ENCODE measurements at regions not wholly inside any gene's neighbourhood (a gene's known extent, or its start where the extent isn't known, plus 50 kb on each side); places are given as distances from the start of the nearest gene placed in this dataset.

DNA sequence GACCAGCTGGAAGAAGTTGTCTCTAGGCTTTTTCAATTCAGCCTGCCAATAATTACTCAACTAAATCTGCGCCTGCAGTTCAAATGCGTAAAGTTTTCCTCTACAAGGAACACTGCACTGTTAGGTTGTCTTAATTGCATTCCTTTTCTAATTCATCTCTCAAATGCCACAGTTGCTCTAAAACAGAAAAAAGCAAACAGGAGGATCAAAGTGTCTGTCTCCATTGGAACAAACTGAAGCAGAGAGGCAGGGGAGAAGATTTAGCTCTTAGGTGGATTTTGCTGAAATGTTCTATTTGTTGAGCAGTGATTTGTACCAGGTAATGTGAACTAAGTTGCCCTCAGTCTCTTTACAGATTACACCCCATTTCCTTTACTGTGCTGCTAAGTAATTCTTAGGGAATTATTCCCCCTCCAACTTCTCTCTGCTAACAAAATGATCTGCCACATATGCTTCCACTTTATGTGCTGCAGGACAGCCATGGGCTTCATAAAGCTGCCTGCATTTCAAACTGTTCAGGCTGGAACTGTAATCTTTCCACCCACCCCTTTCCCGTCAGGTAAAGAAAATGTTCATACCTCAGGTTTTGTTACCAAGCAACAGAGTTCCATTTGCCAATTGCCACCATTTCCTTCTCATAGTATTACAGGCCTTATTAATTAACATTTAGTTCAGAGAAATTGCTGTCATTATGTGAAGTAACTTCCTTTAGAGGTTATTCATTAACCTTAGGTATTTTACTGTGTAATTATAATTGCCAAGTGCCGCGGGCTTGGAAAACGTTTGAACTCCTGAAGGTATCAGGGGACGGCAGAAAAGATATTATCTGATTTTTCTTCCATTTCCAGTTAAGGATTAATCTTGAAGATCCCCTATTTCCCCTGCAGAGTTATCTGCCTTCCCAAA, 149.3 kb downstream of the SPRY1 start:
- no peak for DNase-seq

DNA sequence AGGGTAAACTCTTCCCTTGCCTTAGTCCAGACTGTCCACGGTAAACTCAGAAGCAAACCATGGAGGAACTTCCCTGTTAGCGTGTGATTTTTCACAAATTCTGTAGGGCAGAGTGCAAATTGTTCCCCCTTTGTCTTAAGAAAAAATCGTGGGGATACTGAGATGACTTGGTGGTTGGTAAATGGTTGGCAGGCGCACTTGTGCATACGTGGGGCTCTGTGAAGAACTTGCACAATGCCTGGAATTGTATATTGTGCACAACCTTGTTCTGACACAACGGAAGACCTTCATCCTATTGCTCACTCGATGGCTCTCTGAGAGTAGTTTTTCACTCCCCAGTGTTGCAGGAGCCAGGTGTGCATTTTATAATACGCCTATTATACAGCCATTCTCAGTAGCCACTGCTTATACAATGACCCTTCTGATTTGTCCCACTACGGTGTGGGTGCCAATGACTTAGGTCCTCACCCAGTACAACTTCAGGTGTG, 150.0 kb downstream of the SPRY1 start:
- DNase-seq = no peak

DNA sequence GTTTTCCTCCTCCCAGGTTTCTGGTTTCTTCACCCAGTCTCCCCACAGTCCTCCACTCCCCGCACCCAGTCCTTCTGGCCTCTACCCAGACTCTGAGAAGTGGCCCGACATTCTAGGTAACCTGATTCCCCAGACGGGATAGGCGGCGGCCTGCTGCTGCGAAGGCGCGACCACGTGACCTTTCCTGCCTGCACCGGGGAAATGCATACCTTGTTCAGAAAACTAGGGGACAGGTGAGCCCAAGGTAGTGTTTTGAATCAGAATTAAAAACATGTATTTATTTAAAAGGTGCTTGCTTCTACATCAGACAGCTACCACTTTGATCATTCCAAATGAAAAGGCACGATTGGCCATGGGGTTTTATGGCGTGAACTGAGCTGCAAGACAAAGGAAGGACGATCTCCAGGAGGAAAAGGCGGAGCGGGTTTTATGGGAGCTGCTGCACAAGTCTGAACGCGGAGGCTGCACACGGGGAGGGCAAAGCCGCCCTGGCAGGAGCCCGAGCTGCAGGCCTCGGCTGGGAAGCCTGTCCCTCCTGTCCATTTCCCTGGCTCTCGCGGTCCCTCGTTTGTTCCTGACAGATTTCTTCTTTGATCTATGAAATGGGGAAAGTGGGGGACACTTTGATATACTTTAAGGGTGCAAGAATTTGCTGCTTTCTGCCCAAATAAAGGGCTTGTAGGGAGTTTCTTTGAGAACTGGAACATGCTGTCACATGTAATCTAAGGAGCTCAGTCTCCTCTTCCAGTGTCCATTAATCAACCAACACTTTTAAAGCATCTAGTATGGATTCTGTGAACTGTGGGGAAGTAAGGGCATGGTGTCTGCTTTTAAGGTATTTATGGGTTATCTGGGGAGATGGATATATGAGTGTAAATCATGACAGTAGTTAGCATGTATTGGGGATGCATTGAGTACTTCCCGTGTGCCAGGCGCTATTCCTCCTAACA, 150.9 kb downstream of the SPRY1 start:
- no peak for DNase-seq

DNA sequence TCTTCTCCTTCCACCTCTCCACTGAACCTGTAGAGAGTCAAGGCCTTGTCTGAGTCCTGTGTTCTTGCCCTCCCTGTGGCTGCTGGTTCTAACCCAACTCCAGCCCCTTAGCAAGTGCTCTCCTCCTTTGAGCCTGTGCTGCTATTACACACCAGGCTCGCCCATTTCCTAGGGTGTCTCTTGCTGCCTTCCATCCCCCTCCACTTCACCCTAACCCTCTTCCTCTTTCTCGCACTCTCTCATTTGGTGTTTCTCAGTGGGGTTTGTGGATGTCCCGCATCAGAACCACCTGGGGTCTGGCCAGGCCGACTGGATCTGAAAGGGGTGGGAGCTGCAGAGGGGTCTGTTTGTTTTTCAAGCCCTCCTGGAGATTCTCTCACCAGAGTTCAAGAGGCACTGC, 156.7 kb downstream of the SPRY1 start:
- DNase-seq = no peak

DNA sequence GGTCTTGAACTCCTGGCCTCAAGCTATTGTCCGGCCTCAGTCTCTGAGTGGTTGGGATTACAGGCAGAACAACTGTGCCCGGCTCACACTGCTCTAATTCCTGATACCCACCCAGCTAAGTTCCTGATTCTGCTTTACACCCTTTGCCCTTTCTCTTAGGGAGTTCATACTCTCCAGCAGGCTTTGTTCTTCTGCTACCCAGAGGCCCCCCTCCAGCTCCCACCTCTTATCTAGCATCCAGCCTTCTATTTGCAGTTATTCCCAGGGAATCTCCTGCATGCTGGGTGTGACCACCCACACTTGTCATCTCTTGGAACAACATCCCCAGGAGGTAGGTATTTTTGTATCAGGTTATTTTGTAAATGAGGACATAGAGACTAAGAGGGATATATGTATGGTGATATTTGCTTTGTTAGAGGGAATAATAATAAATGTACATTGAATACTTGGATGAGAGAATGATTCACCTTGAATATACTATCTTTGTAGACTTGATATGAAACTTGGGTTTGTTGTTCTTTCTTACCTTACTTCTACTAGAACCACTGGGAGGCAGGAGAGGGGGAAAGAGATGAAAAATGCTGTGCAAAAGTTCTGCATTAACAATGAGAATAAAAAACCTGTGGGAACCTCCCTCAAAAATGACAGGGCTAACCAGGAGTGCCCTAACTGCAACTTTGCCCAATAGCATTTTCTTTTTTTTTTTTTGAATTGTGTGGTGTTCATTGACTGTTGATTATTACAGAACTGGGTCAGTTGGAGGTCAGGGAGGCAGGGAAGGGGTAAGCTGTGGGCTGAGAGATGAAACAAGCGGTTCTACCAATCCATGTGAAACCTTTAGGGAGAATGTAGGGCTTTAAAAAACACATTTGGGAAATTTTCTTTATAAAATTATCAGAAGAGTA, 157.4 kb downstream of the SPRY1 start:
- no peak for DNase-seq

DNA sequence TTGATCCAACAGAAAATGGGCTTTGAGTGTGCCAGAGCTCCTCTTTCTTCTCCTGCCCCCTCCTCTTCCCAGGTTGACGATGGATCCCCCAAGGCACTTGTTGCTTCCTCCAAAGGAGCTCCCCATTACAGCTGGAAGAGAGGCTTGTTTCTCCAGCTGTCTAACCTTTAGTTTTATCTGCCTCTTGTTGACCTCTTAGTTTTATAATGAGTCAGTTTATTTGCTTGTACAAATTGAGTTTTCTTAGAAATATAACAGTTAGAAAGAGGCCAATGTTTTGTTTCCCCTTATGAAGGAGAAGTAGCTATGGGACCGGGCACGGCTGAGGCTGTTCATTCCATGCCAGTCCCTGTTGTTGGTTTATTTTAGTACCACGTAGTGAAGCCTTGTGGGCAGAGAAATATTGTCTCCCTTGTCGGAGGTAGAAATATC, 158.2 kb downstream of the SPRY1 start:
- DNase-seq = no peak

DNA sequence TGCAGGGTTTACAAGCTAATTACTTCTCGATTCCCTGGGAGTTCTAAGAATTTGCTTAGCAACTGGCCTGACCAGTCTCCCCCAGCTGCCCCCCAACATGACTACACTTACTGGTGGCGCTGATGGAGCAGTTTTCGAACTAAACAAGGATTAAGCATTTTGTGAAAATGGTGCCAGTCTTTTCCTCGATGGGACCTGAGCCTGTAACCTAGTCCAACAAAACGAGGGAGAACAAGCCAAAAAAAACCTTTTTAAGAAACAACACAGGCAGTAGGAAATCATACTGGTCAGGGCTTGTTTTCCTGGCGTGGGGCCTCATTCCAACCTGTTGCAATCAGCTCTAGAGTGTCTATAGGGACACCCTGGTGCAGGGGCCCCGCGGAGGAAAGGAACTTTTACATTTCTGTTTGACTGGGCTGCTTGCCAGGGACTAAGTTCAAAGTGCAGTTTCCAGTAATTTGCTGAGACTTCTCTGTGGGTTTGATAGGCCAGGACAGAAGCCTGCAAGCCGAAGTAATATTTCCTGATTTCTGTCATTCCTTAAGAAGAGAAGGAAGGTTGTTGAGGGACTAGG, 158.7 kb downstream of the SPRY1 start:
- peak; percentile 37 for DNase-seq

DNA sequence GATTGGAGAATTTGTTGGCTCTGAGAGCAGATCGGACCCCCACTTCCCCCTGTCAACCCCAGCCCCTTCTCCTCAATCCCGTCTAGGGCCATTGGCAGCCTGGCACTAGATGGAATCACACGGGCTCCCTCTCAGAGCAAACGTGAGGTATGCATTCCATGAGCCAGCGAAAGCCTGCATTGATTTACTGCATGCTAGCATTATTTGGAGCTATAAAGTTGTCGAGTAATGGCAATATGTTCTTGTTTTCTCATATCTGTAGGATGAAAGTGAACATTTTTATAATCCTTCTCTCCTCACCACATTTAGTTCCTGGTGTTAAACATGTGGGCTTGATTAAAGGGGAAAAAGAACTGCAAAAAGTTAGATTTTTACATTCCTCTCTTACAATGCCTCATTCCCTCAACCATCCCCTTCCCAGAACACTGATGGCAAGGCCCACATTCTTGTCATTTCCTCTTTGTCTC, 159.2 kb downstream of the SPRY1 start:
- no peak for DNase-seq

DNA sequence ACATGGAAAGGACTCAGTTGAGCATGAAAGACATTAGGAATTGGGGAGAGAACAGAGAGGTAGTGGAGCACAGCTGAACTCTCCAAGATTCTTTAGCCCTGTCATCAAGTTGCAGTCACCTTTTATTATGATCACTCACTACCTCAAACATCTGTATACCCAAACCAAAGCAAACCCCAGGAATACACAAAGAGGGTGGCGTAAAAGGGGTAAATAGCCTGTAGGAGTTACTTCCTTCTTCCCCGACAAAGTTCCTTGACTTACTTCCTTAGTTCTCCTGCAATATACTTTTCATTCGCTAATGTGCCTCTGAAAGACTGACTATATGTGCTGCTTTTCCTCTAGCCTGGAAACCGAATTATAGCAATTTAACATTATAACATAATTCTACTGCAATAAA, 159.9 kb downstream of the SPRY1 start:
- DNase-seq = no peak

DNA sequence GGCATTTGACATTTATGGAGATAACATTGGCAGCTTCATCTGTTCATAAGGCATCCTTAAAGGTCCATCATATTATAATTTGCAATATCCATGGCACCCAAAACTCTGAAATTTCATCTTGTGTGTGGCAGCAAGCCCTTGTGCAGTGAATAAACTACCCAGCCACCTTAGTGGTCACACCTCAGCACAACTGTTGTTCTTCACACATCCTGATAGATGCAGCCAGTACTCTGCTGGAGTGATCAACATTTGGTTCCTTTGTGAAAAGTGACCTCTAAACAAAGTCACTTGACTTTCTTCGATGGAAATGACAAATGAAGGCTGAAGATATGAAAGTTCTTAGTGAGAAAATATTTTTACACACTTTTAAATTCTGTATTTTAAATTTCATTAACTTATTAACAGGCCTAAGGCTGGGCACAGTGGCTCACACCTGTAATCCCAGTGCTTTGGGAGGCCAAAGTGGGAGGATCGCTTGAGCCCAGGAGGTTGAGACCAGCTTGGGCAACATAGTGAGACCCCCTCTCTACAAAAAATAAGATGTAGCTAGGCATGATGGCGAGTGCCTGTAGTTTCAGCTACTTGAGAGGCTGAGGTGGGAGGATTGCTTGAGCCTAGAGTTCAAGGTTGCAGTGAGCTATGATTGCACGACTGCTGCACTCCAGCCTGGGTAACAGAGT, 161.4 kb downstream of the SPRY1 start:
- DNase-seq = no peak

DNA sequence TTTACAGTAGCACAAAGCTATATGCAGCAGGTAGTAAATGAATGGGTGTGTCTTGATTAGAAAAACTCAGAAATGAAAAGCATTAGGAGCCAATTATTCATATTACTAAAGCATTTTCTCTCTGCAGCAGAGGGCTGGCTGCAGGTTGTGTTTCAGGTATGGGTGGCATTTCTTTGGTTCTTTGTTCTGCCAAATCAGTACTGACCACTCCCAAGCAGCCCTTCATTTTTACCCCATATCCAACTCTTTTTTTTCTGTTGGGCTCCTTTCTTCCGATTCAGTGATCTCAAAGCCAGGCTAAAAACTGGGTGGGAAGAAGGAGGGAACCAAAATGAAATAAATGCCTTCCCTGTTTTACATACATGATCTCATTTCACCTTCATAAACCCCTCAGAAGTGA, 162.3 kb downstream of the SPRY1 start:
- DNase-seq = no peak

DNA sequence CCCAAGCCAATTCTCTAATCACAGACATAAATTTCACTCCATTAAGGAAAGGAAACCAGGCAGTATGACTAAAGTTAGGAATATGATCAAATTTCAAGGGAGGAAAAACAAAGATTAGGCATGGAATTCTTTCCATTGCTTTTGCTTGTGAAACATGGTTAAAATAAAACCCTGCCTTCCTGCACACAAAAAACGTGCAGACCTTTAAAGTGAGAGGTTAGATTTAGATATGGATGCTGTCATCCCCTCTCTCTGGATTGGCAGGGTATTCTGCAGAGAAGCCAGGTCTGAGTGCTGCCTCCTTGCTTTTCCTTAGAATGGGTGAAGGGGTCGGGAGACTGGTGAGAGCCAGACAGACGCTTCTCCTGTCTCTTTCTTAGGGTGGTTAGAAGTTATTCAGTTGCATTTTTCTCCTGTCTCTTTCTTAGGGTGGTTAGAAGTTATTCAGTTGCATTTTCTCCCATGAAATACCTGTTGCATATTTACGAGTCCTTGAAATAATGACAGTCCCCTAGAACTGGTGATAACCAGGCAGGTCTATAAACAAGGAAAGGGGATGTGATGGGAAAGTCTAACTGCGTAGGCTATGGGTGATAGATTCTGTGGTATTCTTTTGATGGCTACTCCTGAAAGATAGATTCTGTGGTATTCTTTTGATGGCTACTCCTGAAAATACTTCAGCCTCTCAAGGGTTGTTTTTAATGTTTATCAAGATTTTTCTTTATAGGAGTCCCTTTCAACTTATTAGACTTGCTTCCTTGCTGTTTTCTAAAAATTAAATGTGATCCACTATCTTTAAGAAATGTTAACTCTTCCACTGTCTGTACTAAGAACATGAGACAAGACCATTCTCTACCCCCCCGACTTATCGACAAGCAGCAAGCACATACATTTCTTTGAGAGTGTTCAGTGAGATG, 163.6 kb downstream of the SPRY1 start:
- no peak for DNase-seq

DNA sequence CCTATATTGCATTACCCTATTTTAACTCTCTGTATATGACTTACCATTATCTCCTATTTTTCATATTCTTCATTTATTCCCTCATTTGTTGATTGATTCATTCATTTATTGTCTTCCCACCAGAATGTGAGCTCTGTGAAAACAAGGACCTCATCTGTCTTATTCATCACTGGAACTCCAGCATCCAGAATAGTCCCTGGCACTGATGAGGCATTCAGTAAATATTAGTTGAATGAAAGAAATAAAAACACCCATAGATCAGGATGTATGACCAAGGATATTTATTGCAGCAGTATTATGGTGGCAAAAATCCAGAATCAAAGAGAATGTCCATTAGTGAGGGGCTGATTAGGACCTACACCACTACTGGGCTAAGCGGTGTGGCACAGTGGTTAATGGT, 164.9 kb downstream of the SPRY1 start:
- DNase-seq = no peak

DNA sequence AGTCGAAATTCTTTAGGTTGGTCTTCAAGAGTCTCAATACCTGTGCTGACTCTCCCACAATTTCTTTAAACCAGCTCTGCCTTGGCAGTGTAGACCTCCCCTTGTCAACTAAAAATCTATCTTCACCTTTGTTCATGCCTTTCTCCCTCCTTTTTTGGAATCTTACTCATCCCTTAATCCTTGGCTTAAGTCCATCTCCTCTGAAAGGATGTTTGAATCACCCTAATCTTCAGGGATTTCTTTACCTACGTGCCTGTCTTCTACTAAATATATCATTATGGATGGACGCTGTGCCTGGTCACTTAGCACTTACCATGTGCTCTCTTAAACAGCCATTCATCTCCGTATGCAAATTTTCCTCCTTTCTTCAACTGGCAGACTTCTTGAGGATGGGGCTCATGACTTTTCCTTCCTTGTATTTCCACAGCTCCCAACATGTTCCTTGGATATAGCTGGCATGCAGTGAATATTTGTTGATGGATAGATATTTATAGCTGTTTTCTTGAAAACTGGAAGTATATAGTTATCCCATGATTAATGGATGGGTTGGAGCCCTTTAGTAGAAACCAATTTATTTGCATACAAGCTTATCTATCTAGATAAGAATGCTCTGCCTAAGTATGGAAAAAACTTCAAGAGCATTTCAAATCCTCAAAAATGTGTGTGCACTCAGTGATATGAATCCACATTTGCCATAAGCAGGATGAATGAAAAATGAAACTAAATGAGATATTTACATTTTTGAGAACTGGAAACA, 166.6 kb downstream of the SPRY1 start:
- DNase-seq = no peak

DNA sequence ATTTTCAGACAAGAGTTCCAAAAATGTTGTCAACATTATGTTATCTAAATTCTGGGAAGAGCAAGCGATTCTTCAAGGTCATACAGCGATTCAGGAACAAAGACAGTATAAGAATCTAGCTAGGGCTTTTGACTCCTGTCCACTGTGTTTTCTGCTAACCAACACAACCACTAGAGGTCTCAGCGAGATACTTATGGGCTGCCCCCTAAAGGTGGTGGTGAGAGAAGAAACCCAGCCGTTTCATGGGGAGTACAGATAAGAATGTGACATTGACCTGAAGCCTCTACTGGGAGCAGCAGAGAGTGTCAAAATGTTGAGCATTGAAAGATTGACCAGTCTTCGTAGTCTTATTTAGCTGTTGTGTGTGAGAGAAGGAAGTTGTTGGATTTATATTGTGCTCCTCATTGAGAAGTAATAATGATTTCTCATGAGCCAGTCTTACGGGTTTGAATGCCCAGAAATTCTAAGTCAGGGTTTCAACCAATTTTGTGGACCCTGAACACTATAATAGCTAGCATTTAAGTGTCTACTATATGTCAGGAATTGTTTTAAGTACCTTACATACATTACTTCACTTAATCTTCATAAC, 168.3 kb downstream of the SPRY1 start:
- DNase-seq = peak; percentile 65

DNA sequence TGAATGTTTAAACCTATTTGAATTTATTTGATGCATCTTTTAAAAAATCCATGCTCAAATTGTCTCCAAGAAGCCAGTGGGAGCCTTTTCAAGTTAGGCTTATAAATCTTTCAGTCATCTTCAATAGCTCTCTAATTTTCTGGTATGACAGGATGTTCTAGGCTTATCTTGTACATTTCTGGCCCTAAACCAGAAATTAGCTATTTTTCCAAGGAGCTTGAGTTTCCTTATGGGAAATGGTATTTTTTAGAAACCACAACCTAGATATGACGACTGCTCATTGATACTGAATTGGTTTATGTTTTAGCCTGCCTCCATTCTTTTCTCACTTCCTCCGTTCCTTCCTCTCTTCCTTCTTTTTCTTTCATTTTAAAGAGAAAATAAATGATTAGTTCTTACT, 172.3 kb downstream of the SPRY1 start:
- DNase-seq = no peak

DNA sequence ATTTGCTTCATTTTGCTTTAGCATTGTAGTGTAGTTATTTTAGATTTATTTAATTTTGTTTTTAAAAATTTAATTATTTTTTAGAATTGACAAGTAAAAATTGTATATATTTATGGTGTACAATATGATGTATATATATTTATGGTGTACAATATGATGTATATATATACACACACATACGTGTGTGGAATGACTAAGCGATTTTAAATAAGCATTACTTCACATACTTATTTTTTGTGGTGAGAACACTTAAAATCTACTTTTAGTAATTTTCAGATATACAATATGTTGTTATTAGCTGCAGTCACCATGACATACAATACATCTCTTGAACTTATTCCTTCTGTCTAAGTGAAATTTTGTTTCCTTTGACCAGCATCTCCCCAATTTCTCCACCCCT, 172.9 kb downstream of the SPRY1 start:
- DNase-seq = no peak

DNA sequence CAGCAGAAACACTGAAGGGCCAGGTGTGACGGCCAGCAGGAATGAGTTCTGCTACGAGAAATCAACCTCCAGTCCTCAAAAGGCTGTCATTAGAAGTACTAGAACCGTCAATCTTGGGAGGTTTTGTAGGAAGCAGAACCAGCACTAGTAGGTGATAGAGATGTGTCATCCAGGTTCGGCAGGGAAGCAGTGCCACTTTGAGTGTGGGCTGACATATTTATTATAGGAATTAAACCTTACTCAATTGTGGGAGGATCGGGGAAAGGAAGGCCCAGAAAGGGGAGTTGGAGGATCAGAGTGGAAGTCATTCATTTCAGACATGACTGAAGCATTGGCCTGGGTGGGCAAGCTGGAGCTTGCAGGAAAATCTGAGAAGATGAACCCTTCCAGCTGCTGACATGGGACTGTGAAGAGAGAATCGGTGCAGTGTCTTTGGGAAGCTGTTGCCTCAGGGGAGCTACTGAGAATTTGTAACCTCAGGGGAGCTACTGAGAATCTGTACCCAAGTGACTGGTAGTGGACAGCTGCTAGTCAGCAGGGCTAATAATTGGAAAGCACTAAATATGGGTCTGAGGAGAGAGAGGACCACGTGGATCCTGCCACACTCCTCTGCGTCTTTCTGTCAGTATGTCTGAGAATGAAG, 177.4 kb downstream of the SPRY1 start:
- no peak for DNase-seq

DNA sequence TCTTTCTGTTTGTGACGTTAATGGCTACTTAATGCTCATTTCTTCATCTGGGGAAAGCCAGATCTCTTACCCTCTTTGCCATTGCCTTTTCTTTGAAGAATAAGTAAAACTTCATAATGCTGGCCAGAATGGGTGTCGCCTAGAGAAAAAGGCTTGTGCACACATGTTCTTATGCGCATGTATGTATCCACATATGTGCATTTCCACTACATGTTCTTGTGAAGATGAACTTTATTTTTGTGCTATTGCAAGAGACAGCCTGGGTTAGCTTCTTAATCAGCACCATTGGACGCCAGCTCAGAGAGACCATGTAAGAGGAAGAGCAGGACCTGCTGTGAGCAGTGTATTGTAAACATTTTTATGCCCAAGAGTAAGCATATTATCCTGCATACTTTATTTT, 178.7 kb downstream of the SPRY1 start:
- no peak for DNase-seq

All from GF-D8 (cell line).